ENCODE measurements at regions not wholly inside any gene's neighbourhood (a gene's known extent, or its start where the extent isn't known, plus 50 kb on each side); places are given as distances from the start of the nearest gene placed in this dataset.

DNA sequence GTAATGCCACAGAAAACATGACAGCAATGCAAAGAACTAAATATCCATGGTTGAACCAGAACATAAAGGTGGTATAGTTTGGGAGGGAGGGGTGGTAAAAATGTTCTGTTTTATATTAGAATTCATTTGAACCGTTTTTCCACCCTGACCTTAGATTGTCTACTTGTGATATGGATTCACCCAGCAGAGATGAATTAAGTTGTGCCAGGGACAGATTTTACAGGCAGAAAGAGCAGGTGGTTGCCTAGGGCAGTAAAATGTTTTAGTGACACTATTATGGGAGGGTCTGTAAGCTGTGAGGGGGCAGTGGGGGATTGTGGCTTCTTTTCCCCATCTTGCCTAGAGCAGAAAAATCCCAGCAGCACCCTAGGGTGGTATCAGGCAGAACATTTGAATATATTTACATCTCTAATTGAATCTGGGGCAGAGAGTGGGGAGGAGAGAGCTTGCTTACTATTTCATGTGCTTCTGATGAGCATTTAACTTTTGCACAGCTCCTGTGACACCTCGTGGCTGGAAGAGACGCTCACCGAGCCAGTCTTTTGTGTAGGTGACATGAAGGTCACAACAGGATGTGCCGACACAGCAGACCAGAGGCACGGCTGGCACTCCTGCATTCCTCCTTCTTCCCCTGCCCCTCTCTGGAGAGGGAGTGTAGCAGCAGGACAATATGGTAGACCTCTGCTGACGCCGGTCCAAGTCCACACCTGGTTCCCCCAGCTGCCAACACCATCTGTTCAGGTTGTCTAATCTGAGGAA is 452.3 kb downstream of the IRS2 start:
- no peaks in the 10 kb centered on the region for H3K27me3 ChIP-seq
- DNase-seq (no peak), ATAC-seq (no peak)
- H3K4me1 ChIP-seq: no peaks in the 10 kb centered on the region
- no peak overlapping the region for H3K27ac ChIP-seq
- no peaks in the 10 kb centered on the region for H3K36me3 ChIP-seq
- no peaks in the 10 kb centered on the region for H3K9me3 ChIP-seq
- TF ChIP-seq, protein P1, sequence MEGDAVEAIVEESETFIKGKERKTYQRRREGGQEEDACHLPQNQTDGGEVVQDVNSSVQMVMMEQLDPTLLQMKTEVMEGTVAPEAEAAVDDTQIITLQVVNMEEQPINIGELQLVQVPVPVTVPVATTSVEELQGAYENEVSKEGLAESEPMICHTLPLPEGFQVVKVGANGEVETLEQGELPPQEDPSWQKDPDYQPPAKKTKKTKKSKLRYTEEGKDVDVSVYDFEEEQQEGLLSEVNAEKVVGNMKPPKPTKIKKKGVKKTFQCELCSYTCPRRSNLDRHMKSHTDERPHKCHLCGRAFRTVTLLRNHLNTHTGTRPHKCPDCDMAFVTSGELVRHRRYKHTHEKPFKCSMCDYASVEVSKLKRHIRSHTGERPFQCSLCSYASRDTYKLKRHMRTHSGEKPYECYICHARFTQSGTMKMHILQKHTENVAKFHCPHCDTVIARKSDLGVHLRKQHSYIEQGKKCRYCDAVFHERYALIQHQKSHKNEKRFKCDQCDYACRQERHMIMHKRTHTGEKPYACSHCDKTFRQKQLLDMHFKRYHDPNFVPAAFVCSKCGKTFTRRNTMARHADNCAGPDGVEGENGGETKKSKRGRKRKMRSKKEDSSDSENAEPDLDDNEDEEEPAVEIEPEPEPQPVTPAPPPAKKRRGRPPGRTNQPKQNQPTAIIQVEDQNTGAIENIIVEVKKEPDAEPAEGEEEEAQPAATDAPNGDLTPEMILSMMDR (IDR thresholded peaks at IDR 0.05): no peak
- no peak overlapping the region for H3K4me3 ChIP-seq
- intact Hi-C loops (cut with DNase I): no loop called here

DNA sequence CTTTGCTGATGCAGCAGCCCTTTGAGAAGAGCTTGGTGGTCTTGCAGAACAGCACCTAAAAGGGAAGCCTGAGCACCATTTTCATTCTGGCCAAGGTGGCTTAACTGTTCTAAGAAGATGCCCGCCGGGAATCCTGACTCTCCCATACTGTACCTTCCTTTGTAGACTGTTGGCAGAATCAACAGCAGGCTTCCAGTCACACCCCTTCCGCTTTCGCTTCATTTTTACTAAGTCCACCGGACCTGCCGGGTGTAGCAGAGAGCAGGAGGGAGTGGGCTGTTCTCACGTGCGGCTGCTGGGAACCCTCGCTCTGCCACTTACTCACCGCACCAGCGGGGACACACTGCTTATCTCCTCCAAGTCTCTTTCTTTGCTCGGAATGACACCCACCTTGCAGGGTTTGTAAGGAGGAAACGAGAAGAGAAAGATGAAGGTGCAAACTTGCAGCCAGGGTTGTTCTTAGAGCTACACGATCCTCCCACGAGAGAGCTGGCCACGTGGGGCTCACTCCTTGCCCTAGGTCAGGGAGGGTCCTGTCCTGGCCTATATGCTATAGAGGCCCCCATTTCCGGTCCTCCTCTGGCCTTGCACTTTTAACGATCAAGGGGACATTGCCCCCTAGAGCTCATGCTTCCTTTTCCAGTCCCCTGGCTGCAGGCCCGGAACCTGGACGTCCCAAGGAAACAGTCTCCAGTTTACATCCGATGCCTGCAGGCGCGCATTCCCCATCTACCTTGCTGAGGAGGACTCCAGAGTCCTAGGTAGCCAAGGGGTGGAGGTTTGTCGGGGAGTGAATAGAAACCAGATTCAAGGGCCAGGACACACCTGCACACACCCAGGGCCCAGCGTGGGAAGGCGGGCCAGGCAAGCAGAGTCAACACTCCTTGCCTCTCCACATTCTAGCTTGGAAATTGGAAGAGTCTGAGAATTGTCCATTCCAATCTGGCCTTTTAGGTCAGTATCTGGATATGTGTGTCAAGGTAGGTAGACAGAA is 453.6 kb downstream of the IRS2 start:
- intact Hi-C loops (cut with DNase I): no loop called here
- TF ChIP-seq, protein P1 (IDR thresholded peaks at IDR 0.05): no peak
- no peak for DNase-seq
- Histone ChIP-seq H3K27ac (no peak overlapping the region), H3K4me1 (no peaks in the 10 kb centered on the region), H3K36me3 (no peaks in the 10 kb centered on the region), H3K27me3 (no peaks in the 10 kb centered on the region), H3K9me3 (no peaks in the 10 kb centered on the region), H3K4me3 (no peak overlapping the region)
- peak; percentile 69 for ATAC-seq

DNA sequence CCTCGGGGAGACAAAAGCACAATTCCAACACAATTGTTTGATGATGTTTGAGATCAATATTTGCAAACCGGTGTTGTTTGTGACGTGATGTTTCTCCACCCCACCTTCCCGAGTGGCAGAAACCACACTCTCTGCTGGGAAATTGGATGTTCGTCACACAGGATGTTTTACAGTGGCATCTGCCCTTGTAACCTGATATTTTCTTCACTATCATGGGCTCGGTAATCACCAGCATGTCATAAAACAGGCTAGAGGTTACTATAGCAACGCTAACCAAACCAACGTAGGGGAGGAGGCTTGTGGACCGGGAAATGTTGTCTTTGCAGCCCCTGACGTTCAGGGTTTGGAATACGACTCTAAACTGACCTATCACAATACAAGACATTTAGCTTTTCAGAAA is 454.5 kb downstream of the IRS2 start:
- Histone ChIP-seq H3K4me3 (no peak overlapping the region), H3K27ac (no peak overlapping the region), H3K9me3 (no peaks in the 10 kb centered on the region), H3K4me1 (no peaks in the 10 kb centered on the region), H3K27me3 (no peaks in the 10 kb centered on the region), H3K36me3 (no peaks in the 10 kb centered on the region)
- intact Hi-C loops (cut with DNase I): no loop called here
- ATAC-seq (no peak), DNase-seq (no peak)
- TF ChIP-seq, protein P1 (IDR thresholded peaks at IDR 0.05): no peak

DNA sequence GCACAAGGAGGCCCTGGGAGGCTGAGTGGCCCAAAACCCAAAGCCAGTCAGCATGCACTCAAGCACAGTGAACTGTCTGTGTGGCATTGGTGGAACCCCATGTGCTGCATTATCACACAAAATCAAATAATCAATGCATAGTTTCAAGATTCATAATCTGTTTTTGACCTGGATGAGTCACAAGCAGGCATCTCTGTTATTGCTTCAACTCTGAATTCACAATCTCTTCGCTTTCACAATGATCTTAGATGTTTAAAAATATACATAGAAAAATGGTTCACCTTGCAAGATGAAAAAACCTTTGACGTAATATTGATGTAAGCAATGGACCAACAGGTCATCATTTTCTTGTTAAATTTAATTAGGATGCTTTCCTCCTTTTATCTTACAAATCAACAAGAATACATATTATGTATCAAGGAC is 455.4 kb downstream of the IRS2 start:
- no peaks in the 10 kb centered on the region for H3K9me3 ChIP-seq
- DNase-seq (no peak), ATAC-seq (no peak)
- TF ChIP-seq, protein P1 (IDR thresholded peaks at IDR 0.05): no peak
- H3K27ac ChIP-seq: no peak overlapping the region
- H3K36me3 ChIP-seq: no peaks in the 10 kb centered on the region
- no peaks in the 10 kb centered on the region for H3K4me1 ChIP-seq
- H3K4me3 ChIP-seq: no peak overlapping the region
- H3K27me3 ChIP-seq: no peaks in the 10 kb centered on the region
- intact Hi-C loops (cut with DNase I): no loop called here

DNA sequence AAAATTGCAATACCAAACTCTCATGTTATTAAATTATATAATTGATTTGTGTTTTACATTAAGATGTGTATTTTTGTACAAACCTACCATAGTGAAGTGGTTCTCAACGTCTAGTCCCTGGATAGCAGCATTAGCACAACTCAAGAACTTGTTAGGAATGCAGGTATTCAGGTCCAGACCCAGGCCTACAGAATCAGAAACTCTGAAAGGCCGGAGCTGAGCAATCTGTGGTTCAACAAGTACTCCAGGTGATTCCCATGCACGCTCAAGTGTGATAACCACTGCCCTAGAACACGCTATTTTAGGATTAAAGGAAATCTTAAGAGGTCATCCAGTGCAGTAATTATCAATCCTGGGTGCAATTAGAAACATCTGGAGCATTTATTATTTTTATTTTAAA is 456.3 kb downstream of the IRS2 start:
- ATAC-seq (peak; percentile 49), DNase-seq (no peak)
- H3K36me3 ChIP-seq: no peaks in the 10 kb centered on the region
- intact Hi-C loops (cut with DNase I): no loop called here
- no peaks in the 10 kb centered on the region for H3K9me3 ChIP-seq
- no peaks in the 10 kb centered on the region for H3K4me1 ChIP-seq
- H3K27ac ChIP-seq: no peak overlapping the region
- no peak overlapping the region for H3K4me3 ChIP-seq
- TF ChIP-seq, protein P1 (IDR thresholded peaks at IDR 0.05): no peak
- H3K27me3 ChIP-seq: no peaks in the 10 kb centered on the region

All from upper lobe of right lung (tissue), 1 donor.